K562 (cell line): ENCODE measurements at regions not wholly inside any gene's neighbourhood (a gene's known extent, or its start where the extent isn't known, plus 50 kb on each side); places are given as distances from the start of the nearest gene placed in this dataset.

Experiments used
- ATAC-seq: fragments of 200-7000 bp; cut with Tn5 transposase; 3 replicates; pipeline ENCODE4 v1.9.1; 2020; ENCODE audit warnings: moderate library complexity
- BruUV-seq: library from RNA; stranded (reverse); fragments of 400-500 nt; replicated peaks from 2 replicates; lab custom pipeline; 2021; lab: Mats Ljungman, UMichigan
- CTCF ChIA-PET: fragments of 300-600 bp; formaldehyde crosslinking; extraction: SDS; loops from one replicate; lab custom pipeline; 2021; ENCODE audit warnings: low intra/inter-chr PET ratio; lab: Yijun Ruan, JAX
- POLR2A ChIA-PET: fragments of 300-600, 350-650 bp; sonication (Branson Sonifier 250); formaldehyde crosslinking; extraction: SDS; loops from one replicate; lab custom pipeline; 2021; ENCODE audit warnings: antibody characterized with exemption, inconsistent platforms; lab: Yijun Ruan, JAX
- DNase-seq, 4 experiments: peaks; one replicate each; pipeline versions ENCODE4 v3.0.0 to v3.0.0-alpha.2; 2011 to 2018; ENCODE audit warnings: low spot score in 3 of 4, mixed read lengths in 3 of 4; ENCODE audit errors: extremely low read depth in 1 of 4
- FAIRE-seq: peaks from 2 replicates; lab custom pipeline; 2011; peaks lifted over from hg19 to GRCh38; lab: Jason Lieb, UNC
- H2AFZ ChIP-seq: 2 replicates; pipeline ENCODE4 v1.6.0; 2011; ENCODE audit warnings: low read depth, low read length, control low read depth, inconsistent platforms
- H3K27ac ChIP-seq: fragments of 200-600 bp; 3 replicates; pipeline ENCODE4 v1.8.0; 2011; ENCODE audit warnings: low read depth, mild to moderate bottlenecking, control low read depth, inconsistent platforms, low read length, moderate library complexity, mixed read lengths; ENCODE audit errors: extremely low read depth
- H3K27me3 ChIP-seq, 2 experiments: fragments of 300-600 bp in 1 of 2; 2 replicates in 1 of 2; 3 replicates in 1 of 2; pipeline versions ENCODE4 v1.6.0 to v1.8.0; 2011; ENCODE audit warnings: inconsistent platforms in 2 of 2, low read length in 2 of 2, mild to moderate bottlenecking in 1 of 2, mixed read lengths in 1 of 2, moderate library complexity in 1 of 2; ENCODE audit not compliant: control insufficient read depth in 2 of 2, insufficient read depth in 2 of 2
- H3K36me3 ChIP-seq: fragments of 300-600 bp; 3 replicates; pipeline ENCODE4 v1.8.0; 2011; ENCODE audit warnings: mild to moderate bottlenecking, low read length, inconsistent platforms; ENCODE audit not compliant: control insufficient read depth, insufficient read depth
- H3K4me1 ChIP-seq, 2 experiments: fragments of 200-600 bp in 1 of 2; replicated peaks in 1 of 2; 2 replicates in 1 of 2; 3 replicates in 1 of 2; pipeline versions ENCODE4 v1.5.1 to v1.8.0; 2011; ENCODE audit warnings: inconsistent platforms in 2 of 2, low read length in 2 of 2, mild to moderate bottlenecking in 1 of 2, mixed read lengths in 1 of 2, moderate library complexity in 1 of 2; ENCODE audit not compliant: control insufficient read depth in 2 of 2, insufficient read depth in 2 of 2
- H3K4me2 ChIP-seq: 2 replicates; pipeline ENCODE4 v1.6.1; 2011; ENCODE audit warnings: low read length, control low read depth, inconsistent platforms, mixed read lengths; ENCODE audit not compliant: insufficient read depth
- H3K4me3 ChIP-seq: fragments of 200-600 bp; sonication (generic), shearing (Covaris generic); 2 replicates; pipeline ENCODE4 v1.5.1; 2016; ENCODE audit warnings: control low read depth, inconsistent platforms
- H3K79me2 ChIP-seq: fragments of 200-600 bp; 3 replicates; pipeline ENCODE4 v1.8.0; 2011; ENCODE audit warnings: low read length, inconsistent platforms; ENCODE audit not compliant: control insufficient read depth, insufficient read depth
- H3K9ac ChIP-seq, 2 experiments: 2 replicates each; pipeline versions ENCODE4 v1.6.0 to v1.6.1; 2011; ENCODE audit warnings: low read depth in 2 of 2, low read length in 2 of 2, control low read depth in 1 of 2, inconsistent platforms in 1 of 2, mild to moderate bottlenecking in 1 of 2, mixed read lengths in 1 of 2; ENCODE audit not compliant: insufficient read depth in 1 of 2
- H3K9me1 ChIP-seq: one replicate; pipeline ENCODE4 v1.6.0; 2011; ENCODE audit warnings: inconsistent platforms, mild to moderate bottlenecking, low read length, moderate library complexity; ENCODE audit not compliant: control insufficient read depth, insufficient read depth
- H3K9me3 ChIP-seq: replicated peaks from 2 replicates; pipeline ENCODE4 v1.5.1; 2011; ENCODE audit warnings: low read depth, low read length, inconsistent platforms; ENCODE audit not compliant: control insufficient read depth, insufficient read depth
- H4K20me1 ChIP-seq: replicated peaks from 2 replicates; pipeline ENCODE4 v1.6.1; 2011; ENCODE audit warnings: low read length, inconsistent platforms, mixed read lengths; ENCODE audit not compliant: control insufficient read depth, insufficient read depth
- ESRRA ChIP-seq: fragments of 450-650 bp; IDR thresholded peaks from 2 replicates; pipeline ENCODE4 v1.6.1; 2014; ENCODE audit warnings: low read depth, mild to moderate bottlenecking, moderate library complexity, borderline replicate concordance
- FOSL1 ChIP-seq: fragments of 200-800 bp; sonication (Bioruptor generic); conservative IDR thresholded peaks from 2 replicates; pipeline ENCODE4 v1.6.1; 2016; ENCODE audit warnings: missing genetic modification characterization, missing compliant biosample characterization
- GABPA ChIP-seq: fragments of 200-800 bp; sonication (Bioruptor generic); conservative IDR thresholded peaks from 2 replicates; pipeline ENCODE4 v1.6.1; 2016; ENCODE audit warnings: low read depth, missing genetic modification characterization, missing compliant biosample characterization
- JUND ChIP-seq, 2 experiments: IDR thresholded peaks; 2 replicates in 1 of 2; 3 replicates in 1 of 2; pipeline ENCODE4 v1.6.1; 2011; ENCODE audit warnings: borderline replicate concordance in 2 of 2, low read depth in 2 of 2, low read length in 2 of 2, improper control_type of control experiment in 1 of 2, missing biosample characterization in 1 of 2, missing genetic modification characterization in 1 of 2, missing genetic modification reagents in 1 of 2
- L3MBTL2 ChIP-seq: fragments of 450-650 bp; IDR thresholded peaks from 2 replicates; pipeline ENCODE4 v1.6.1; 2016; ENCODE audit warnings: mild to moderate bottlenecking, moderate library complexity
- MEIS2 ChIP-seq: fragments of 450-650 bp; IDR thresholded peaks from 2 replicates; pipeline ENCODE4 v1.6.1; 2014; ENCODE audit warnings: mild to moderate bottlenecking; ENCODE audit not compliant: partially characterized antibody
- SMARCE1 ChIP-seq: fragments of 450-650 bp; IDR thresholded peaks from 2 replicates; pipeline ENCODE4 v1.7.1; 2016; ENCODE audit warnings: mild to moderate bottlenecking
- SPI1 ChIP-seq: IDR thresholded peaks from 2 replicates; pipeline ENCODE4 v1.6.1; 2011; ENCODE audit warnings: low read depth, low read length, control low read depth, borderline replicate concordance
- TEAD1 ChIP-seq, 2 experiments: fragments of 450-650 bp in 1 of 2; sonication (generic) in 1 of 2; formaldehyde crosslinking; IDR thresholded peaks; 2 replicates each; pipeline versions ENCODE4 v1.4.0 to v1.8.0; 2020 to 2022; ENCODE audit warnings: mild to moderate bottlenecking in 2 of 2, missing genetic modification reagents in 1 of 2
- ZNF589 ChIP-seq: fragments of 200-800 bp; sonication (Bioruptor generic); IDR thresholded peaks from 2 replicates; pipeline ENCODE4 v1.6.1; 2016; ENCODE audit warnings: low read depth, missing genetic modification characterization, missing compliant biosample characterization
- ZNF766 ChIP-seq: fragments of 200-800 bp; sonication (Bioruptor generic); conservative IDR thresholded peaks from 2 replicates; pipeline ENCODE4 v1.6.1; 2016; ENCODE audit warnings: missing genetic modification characterization, missing compliant biosample characterization
- WGBS: fragments of 100-300 bp; shearing (Covaris generic); methylation state at CpG from one replicate; pipeline ENCODE4 v1.1.6; 2016; ENCODE audit warnings: low coverage, mixed read lengths; ENCODE audit not compliant: insufficient coverage; ENCODE audit errors: missing lambda C conversion rate; 5-methylcytosine and 5-hydroxymethylcytosine counted together
- in situ Hi-C: fragments of 300-500 bp; cut with MboI; formaldehyde crosslinking; loops from 4 replicates; pipeline ENCODE4 v1.15.0; 2018; ENCODE audit warnings: inconsistent platforms, mixed read lengths
- intact Hi-C: fragments of 100-400 bp; cut with micrococcal nuclease; formaldehyde crosslinking; loops from 2 replicates; pipeline ENCODE4 v1.14.2; 2022

DNA sequence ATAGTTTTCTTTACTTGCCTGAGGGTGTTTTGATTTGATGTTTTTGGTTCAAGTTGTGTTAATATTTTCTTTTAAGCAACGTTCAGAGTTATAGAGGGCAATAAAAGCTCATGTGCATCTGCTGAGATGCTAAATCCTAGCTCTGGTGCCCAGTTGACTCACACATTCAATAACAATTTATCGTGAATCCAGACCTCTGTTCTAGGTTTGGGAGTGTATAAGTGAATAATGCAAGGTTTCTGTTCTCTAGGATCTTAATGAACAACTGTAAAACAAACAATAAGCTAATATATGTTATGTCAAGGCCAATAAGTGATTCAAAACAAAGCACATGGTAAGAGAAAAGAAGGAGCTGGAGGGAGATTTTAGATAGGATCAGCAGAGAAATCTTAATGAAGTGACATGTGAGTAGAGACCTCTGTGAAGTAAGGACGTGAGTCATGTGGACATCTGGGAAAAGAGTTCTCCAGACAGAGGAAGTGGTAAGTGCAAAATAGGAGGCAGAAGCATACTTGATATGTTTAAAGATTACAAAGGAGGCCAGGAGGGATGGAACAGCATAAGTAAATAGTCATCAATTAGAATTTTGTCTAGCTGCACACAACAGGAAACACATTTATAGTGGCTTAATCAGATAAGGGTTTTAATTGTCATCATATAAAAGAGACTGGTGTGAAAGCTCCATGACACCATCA lies 278.5 kb upstream of the HTR2A start:
- Histone ChIP-seq H4K20me1 (no peaks in the 10 kb centered on the region), H3K36me3 (no peaks in the 10 kb centered on the region), H3K4me3 (no peak overlapping the region), H3K79me2 (no peaks in the 10 kb centered on the region), H3K9ac (no peak overlapping the region), H3K27ac (no peak overlapping the region), H3K9me3 (no peaks in the 10 kb centered on the region), H3K4me1 (no peaks in the 10 kb centered on the region), H2AFZ (no peak overlapping the region), H3K4me2 (no peak overlapping the region), H3K9me1 (no peaks in the 10 kb centered on the region), H3K27me3 (no peaks in the 10 kb centered on the region)
- ChIA-PET CTCF (no interaction called here), POLR2A (no interaction called here)
- in situ Hi-C loops = no loop called here
- DNase-seq (no peak), ATAC-seq (no peak), FAIRE-seq (no peak)
- TF ChIP-seq GABPA (tag) = 0 out of 2 replicates have a peak, but pooled peaks have one; percentile 29
- TF ChIP-seq ZNF766 (CRISPR knock-in tag) = 0 out of 2 replicates have a peak, but pooled peaks have one; percentile 21
- no peak for TF ChIP-seq TEAD1 (CRISPR knock-in tag; IDR thresholded peaks at IDR 0.05)
- TF ChIP-seq ZNF589 (CRISPR knock-in tag) = peak; percentile 77
- TF ChIP-seq SMARCE1 = peak; percentile 30; the same call in 1 of the 2 replicates
- peak; percentile 85 for TF ChIP-seq FOSL1 (tag)
- TF ChIP-seq ESRRA = no peak
- TF ChIP-seq MEIS2 = peak; percentile 17
- TF ChIP-seq L3MBTL2 = peak; percentile 52
- TF ChIP-seq JUND (IDR thresholded peaks at IDR 0.05; ENCODE audit: borderline replicate concordance, low read depth, low read length) = peak; percentile 20; the same call in 1 of the 2 replicates
- no peak; the same call in 2 of the 3 replicates for TF ChIP-seq JUND (tag; IDR thresholded peaks at IDR 0.05; ENCODE audit: borderline replicate concordance, low read depth, low read length)
- TF ChIP-seq SPI1 = peak; percentile 26; the same call in 1 of the 2 replicates
- intact Hi-C loops = no loop called here
- no TSS peak for BruUV-seq
- WGBS = 0% methylated on average over 3 of the region's 3 CpGs
